Tibial nerve (tissue), 4 donors: ENCODE measurements at regions not wholly inside any gene's neighbourhood (a gene's known extent, or its start where the extent isn't known, plus 50 kb on each side); places are given as distances from the start of the nearest gene placed in this dataset.

ENCODE experiments used
- CTCF ChIP-seq, 5 experiments: fragments of 200-600 bp in 3 of 5; fragments of 450-650 bp in 2 of 5; sonication (generic) in 3 of 5; IDR thresholded peaks; one replicate each; pipeline ENCODE4 v1.5.1; 2016 to 2019; ENCODE audit warnings: antibody characterized with exemption in 5 of 5, mild to moderate bottlenecking in 3 of 5, moderate library complexity in 2 of 5
- EP300 ChIP-seq, 2 donors: sonication (generic); formaldehyde crosslinking; IDR thresholded peaks; one replicate each; pipeline ENCODE4 v1.6.1; 2017; ENCODE audit warnings: antibody characterized with exemption in 2 of 2, mild to moderate bottlenecking in 1 of 2
- POLR2A ChIP-seq, 2 donors: fragments of 450-650 bp; IDR thresholded peaks; one replicate each; pipeline ENCODE4 v1.6.1; 2017; ENCODE audit warnings: antibody characterized with exemption in 2 of 2, mild to moderate bottlenecking in 2 of 2, moderate library complexity in 2 of 2

- TF ChIP-seq CTCF (IDR thresholded peaks at IDR 0.05) (no peak), POLR2A (IDR thresholded peaks at IDR 0.05) (no peak), EP300 (IDR thresholded peaks at IDR 0.05) (no peak)
These were observed 112.3 kb upstream of the SHOX start for GRCh38 chrX:518319-518718.
